GM19023 (cell line): ENCODE measurements at regions not wholly inside any gene's neighbourhood (a gene's known extent, or its start where the extent isn't known, plus 50 kb on each side); places are given as distances from the start of the nearest gene placed in this dataset.
A peak's percentile ranks its signal among the peaks of the same experiment; 100 is the strongest.

ENCODE experiments used
- ATAC-seq: cut with Tn5 transposase; IDR thresholded peaks from one replicate; pipeline ENCODE4 v1.9.1; 2021; ENCODE audit warnings: mild to moderate bottlenecking, moderate library complexity; ENCODE audit not compliant: unreplicated experiment

DNA sequence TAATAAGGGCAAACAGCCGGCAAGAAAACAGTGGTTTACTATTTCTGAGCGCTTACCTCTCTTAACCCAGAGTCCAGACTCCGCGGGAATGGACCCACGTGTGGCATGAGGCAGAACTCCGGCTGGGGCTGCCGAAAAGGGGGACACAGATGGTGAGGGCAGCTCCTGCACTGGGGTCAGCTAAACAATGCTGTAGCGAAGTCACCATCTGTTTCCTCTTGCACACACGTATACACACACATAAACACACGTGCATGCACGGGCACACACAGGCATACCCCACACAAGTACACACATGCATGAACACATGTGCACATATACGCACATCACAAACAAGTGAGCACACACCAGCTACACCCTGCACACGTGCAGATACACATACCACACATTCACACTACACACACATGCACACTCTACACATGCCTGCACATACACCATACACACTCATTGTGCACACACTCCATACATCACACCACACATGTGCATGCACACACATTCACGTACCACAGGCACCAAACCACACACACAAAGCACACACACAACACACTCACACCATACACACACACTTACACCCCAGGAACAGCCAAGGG lies 105.9 kb upstream of the ID2 start:
- ATAC-seq, result no peak

DNA sequence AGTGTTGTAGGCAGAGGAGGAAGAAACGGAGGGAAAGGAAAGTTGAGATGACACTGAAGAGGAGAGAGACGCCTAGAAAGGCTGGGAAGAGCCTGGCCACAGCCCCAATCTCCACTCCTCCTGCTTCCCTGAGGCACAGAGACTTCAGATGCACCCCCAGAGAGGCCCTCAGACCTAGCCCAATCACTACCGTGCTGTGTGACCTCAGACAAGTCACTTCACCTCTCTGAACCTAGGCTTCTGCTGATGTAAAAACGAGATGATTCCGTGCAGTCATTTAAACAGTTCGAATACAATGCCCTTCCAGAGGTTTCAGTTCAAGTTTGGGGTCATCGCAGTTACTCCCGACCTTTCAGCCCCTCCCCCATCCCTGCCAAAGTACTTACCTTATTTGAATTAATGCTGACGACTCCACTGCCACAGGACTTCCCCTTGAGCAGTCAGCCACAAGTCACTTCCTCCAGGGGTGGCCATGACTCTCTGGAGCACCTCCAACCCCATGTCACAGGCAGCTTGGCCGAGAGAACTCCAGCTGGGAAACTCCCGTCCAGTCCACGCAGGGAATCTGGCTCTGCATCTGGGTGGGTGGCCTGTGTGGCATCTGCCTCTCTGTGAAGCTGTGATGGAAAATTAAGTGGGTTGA lies 105.2 kb upstream of the ID2 start:
- no peak for ATAC-seq

DNA sequence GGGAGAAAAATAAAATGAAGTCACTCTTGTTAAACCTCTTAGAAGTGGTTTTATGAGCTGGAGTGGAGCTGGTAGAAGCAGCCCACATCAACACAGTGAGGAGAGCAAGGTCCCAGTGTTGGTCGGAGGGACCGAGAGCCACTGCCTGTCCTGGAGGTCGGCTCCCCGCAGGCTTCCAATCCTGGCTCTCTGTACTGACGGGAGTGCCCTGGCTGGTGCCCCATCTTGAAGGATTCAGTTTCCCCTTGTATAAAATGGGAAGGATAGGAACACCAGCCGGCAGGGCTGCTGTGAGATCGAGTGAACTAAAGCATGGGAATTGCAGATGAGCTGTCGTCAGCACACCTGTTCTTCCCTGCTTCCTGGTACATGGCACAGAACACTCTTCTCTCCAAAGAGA lies 104.3 kb upstream of the ID2 start:
- ATAC-seq, result no peak

DNA sequence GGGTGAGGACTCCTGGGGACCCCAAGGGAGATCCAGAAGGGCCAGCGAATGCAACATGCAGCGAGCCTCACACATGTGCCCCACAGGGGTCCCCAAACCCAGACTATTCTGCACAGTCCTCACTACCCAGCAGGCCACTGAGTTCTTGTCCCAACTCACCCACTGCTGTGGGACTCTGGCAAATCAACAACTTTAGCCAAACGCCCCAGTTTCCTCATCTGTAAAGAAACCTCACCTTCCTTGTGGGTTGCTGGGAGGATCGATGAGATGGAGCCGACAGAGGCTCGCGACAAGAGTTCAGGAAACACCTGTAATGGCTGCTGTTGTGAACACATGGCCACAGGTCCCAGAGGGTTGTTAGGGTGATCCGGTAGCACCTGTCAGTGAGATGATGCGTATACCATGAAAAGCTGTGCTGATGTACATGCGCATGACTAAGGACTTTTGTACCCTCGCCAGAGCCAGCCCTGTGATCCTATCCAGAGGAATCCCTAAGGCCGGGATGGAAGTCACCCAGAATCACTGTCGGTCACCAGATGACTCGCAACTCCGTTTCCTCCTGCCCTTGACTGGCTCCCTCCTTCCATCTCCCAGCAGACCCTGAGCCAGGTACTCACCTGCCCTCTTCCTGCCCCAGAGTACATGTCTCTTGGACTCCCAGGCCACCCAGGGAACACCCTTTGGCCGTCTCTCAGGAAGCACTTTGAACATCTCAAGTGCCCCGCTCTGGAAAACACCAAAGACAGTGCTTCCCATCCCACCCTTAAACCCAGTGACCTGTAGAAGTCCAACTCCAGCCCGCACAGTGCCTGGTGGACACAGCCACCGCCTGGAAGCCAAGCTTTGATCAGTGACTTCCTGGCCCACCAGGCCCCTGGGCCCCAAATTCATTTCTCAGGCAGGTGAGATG lies 103.3 kb upstream of the ID2 start:
- no peak for ATAC-seq

DNA sequence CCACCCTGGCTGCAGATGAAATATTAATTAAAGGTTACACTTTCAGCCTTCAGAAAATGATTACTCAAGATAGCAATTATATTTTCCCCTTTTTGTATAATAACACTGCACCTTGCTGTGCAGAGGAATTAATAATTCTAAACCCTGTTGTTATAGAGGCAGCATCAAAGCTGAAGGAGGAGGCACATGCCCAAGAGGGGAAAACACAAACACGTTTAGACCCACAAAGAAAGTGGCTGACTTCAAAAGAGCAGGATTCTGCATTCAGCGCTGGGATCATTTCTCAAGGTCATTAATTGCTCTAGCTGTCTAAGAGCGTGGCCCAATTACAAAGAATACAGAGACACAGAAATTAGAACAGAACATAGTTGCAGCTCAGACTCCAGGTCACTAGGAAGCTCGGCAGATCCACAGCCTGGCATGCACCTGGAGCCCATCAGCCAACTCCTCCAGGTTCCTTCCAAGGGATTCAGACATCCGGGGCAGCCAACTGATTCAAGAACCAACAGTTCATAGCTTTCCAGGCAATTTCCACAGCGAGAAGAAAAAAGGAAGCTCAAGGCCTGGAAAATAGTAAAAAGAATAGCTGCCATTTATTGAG lies 102.3 kb upstream of the ID2 start:
- ATAC-seq, result no peak

DNA sequence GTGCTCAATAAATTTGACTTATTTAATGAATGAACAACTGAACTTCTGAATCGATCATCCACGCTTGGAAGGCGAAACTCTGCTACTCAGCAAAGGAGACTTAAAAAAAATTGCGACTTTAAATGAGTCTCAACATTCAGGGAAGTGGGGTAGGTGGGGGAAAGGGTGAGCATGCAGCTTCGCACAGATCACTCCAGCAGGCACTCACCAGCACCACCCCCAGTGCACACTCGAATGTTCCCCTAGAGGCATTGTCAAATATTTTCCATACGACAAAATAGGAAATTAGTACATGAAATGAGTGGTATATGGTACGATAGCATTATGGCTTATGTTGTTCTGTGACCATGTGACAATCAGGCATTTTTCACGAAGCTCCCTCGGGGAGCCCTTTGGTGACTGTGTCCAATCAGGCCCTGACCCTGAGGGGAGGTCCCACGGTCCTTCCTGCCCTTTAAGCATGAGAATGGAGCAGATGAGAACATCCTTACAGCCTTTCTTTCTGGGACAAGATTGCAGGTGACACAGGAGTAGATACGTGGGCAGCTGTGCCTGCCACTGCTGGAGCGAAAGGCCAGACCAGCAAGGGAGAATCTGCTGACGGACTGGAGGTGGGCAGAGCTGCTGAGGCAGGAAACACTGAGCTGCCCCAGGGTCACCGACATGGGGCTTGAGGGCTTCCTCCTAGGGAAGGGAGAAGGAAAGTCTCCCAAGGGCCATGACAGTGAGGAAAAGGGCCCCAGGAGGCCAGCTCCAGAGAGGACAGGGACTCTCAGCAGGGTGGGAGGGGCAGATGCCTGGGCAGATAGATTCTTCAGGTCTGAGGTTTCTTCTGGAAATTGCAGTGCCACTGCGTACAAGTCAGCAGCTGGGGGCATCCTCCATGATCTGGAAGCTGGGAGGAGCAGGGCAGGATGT lies 101.3 kb upstream of the ID2 start:
- ATAC-seq, result no peak

DNA sequence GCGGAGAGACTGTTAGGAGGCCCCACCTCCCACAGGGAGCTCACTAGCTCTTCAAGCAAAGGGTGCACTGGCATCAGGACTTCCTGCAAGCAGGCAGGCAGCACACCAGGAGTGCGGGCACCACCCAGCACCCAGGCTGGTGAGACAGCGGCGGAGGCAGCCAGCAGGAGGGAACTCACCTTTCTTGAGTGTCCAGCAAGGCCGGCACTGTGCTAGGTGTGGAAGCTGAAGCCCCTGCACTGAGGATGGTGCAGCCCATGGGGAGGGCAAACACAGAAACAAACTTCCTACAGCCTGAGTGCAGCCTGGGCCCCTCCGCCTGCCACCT lies 100.7 kb upstream of the ID2 start:
- ATAC-seq, result no peak

DNA sequence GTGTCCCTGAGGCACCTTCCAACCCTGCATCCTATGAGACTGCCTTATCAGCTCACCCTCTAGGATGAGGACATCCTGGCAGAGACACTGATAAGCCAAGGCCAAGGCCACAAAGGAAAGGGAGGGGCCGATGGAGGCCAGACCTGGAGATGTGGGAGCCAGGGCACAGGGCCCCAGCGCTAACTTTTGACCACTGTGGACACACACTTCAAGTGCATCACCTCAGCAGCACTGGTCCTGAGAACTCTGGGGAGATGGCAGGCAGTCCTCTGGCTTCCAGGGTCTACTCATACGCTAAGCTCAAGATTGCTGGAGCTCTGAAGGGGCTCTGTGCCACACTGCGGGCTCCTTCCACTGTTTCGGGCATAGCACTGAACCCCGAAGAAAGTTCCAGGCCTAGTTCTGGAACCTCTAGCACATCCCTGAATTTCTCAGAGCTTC lies 100.2 kb upstream of the ID2 start:
- no peak for ATAC-seq

DNA sequence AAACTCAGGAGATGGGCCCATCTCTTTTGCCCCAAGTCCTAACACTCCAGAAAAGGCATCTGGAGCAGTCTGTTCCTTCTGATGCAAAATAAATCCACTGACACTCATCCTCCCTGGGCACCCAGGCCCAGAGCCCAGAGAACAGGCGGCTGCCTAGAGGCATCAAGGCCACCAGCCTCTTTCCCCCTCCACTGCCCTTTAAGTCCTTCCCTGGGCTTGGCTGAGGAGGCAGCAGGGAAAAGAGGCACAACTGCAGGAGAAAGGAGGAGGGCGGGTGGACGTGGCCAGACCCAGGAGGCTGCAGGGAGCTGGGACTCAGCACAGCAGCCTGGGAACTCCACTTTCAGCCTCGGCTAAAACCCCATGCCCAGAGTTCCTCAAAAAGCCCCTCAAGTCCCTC lies 99.7 kb upstream of the ID2 start:
- no peak for ATAC-seq

DNA sequence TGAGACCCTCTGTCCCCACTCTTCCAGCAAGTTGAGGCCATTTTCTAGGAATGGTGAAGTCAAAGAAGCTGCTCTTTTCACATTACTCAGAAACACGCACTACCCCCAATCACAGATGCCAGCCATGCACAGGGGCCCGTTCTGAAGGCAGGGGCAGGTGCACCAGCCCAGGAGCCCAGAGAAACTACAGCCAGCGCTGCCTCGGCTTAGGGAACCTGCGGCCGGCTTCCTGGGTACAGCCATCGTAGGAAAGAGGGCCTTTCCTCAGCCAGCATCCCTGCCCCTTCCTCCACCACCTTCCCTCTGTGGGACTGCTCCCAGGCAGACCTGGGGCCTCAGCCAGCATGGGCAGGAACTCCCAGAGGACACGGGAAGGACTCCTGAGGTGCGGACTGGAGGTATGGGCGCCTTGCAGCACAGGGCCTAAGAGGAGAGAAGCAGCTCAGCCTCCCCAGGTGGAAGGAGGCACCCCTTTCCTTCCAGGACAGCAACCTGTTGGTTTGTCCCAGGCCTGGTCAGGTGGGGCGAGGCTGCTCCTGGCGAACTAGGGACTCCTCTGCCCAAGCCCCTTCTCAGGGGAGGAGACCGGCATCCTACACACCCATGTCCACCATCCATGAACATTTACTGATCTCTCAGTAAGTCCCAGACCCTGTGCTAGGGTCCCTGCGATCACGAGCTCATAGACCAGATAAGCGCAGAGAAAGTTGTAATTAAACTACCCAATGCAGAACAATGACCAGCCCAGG lies 99.0 kb upstream of the ID2 start:
- no peak for ATAC-seq

DNA sequence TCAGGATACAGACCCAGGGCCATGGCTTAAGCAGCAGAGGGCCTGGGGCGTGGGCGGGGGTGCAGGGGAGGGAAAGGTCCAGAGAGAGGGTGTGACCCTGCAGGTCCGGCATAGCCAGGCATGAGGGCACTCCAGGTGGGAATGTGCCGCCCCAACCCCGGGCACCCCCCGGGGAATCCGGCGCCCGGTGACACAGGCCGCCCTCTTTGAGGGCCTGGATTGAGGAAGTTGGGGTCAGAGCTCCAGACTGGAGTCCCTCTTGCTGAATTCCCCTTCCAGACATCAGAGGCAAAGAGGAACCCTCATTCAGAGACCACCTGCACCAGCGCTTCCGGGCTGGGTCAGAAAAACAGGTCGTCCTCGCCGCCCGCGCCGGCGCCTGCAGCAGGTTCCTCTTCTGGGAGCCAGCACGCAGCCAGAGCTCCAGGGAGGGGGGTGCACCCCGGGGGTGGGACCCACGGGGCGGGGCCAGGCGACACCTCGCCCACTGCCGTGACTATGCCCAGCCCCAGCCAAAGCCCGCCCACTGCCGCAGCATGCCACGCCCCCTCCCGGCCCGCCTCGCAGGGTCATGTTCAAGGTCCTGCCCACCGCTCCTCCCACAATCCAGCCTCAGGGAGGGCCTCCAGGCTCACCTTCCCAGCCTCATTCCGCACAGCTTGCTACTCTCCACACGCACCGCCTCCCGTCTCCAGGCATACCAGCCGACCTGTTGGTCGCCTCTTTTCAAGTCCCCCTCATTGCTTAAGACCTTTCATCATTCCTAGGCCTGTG lies 98.3 kb upstream of the ID2 start:
- ATAC-seq, result peak; percentile 79

DNA sequence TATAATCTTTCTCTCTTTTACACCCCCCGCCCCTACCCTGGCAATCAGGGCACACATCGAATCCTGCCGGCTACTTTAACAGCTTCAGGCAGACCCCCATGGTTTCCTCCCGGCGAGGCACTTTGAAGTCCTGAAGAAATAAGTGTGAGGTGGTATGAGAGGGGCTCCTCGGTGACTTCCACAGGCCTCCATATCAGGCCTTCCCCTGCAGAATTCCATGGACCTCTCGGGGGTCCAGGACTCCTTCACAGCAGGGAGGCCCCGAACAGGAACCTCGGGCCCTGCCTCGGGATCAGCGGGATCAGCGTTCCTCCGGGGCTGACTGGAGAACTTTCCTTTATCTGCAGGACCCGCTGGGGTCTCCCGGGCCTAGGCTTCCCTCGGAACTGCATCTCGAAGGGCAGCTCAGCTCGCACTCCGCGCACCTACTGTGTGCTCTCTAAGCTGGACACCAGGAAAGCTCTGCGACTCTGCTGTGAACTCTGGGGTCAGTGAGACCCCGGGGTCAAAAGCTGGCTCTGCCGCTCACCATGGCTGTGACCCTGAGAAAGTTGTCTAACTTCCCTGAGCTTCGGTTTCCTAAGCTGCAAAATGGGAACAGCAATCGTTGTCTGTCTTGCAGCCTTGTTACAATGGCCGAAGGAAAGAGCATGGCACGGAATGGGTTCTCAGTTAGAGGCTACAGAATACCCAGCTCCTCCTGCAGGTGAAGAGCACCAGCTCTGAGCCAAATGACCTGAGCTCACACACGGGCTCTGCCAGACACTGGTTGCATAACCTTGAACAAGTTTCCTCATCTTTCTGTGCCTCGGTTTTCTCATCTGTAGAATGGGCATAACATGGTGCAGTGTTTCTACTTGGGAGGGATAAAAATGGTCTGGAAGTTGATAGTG lies 97.4 kb upstream of the ID2 start:
- no peak for ATAC-seq

DNA sequence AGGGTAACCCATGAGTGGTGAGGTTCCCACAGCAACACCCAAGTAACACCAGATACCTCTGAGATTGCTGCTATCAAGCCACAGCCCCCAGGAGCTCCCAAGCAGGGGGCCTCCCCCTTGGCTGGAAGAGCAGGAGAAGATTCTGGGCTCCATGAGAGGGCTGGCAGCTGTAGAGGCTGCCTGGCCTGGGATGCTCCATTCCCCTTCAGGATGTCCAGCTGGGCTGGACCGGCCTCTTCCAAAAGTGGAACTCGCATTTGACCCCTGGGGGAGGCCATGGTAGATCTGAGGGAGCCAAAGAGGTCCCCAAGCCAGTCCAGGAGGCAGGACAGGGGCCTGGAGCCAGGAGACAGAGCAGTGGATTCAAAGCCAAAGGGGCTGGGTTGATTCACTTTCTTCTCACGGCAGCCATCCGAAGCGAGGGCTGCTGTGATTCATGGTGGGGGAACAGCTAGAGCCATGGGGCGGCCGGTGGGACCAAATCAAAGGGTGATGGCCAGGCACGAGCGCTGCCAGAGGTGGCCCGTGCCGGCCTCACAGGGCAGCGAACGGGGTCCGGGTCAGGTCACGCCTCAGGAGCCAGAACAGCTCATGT lies 95.3 kb upstream of the ID2 start:
- ATAC-seq, result no peak

DNA sequence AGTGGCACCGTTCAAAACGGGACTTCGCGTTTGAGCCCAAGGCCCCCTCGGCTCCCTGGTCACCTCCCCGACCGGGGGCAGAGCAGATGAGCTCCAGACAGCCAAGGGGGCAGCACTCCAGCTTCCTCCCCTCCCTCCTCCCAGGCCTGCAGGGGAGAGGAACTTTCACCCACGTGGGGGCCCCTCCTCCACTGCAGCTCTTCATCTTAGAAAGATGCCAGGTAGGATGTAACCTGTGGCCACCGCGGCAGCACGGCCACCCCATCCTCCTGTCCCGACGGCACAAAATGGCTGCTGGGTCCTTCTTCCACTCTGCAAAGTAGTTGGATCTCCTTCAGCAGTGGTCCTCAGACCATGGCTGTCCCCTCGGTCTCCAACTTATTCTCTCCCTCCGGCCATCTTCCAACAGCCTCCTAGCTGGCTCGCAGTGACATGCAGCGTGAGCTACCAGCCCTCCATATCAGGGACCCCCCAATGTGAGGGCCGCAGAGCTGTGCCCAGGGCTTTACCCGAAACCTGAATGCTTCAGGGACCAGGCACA lies 94.5 kb upstream of the ID2 start:
- no peak for ATAC-seq

DNA sequence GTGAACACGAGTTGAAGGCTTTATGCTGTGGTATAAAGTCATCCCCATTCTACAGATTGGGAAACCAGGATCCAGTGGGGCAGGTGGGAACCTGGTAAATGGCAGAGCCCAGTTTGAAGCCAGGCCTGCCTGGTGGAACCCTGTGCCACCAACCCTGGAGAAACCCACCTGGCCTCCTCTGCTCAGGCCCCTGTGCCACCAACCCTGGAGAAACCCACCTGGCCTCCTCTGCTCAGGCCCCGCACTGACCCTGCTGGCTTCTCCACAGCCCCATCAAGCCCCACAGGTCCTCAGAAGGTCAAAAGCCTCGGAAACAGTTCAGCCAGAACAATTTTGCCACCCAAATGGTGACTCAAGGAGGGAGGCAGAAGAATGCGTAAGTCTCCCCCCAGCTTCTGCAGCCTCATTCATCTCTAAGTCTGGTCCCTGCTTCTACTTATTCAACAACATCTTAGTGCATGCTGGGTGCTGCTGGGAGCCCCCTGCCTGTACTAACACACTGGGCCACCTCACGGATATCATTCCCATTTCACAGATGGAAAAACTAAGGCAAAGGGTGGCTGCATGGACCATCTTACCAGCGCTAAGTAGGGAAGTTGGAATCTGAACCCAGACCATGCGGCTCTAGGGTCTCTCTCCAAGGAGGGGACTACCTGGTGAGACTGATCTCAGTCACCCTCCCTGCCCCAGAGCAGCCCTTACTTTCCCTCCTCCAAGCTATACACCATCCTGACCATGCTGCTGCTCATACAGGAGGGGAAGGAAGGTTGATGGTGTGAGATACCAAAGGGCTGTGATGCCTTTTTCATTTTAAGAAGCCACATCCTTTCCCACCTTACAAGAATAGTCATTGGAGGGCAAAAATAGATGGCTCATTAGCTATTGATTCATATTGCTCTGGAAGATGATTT lies 93.7 kb upstream of the ID2 start:
- ATAC-seq, result no peak

DNA sequence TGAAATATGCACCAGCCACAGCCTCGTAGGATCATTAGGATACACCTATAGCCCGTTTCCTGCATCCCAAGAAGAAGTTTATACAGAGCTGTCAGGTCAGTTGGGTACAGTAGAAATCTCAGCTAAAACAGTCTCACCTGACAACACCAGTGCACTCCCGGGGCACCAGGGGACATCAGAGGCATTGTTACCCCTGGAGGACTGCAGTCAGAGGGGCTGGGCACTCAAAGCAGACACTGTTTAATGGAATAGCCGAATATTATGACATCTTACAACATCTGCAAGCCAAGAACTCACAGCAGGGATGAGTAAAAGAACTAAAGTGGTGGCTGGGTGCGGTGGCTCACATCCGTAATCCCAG lies 93.0 kb upstream of the ID2 start:
- ATAC-seq, result no peak

DNA sequence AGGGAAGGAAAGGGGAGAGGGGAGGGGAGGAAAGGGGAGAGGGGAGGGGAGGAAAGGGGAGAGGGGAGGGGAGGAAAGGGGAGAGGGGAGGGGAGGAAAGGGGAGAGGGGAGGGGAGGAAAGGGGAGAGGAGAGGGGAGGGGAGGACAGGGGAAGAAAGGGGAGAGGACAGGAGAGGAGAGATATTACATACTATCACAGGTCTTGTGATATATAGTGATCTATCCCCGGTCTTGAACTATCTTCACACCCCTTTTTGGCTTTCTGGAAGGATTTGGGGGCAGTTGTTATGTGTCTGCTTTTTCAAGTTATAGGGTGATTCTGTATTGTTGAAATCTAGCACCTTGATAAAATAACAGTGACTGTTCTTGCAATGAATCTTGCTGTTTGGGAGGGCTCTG lies 92.1 kb upstream of the ID2 start:
- ATAC-seq, result no peak
